ENCODE measurements at regions not wholly inside any gene's neighbourhood (a gene's known extent, or its start where the extent isn't known, plus 50 kb on each side); places are given as distances from the start of the nearest gene placed in this dataset.

GRCh38 chr18:28689588-28689987, 512.7 kb upstream of the CDH2 start:
- H3K9me3 Mint-ChIP-seq = peaks cover 2 to 27% (median 15%) of the 10 kb centered on the region in 8 donors
- no peaks in the 10 kb centered on the region for H3K36me3 Mint-ChIP-seq
- no peak for DNase-seq
- H3K27me3 ChIP-seq (ENCODE audit: insufficient read depth, low read length) = no peaks in the 10 kb centered on the region
- POLR2A ChIA-PET (ENCODE audit: partially characterized antibody) = no interaction called here
- no peak overlapping the region for H3K27ac ChIP-seq (ENCODE audit: low read depth, low read length)
- CTCF ChIA-PET (ENCODE audit: partially characterized antibody) = no interaction called here
- no peaks in the 10 kb centered on the region for H3K4me1 Mint-ChIP-seq
- intact Hi-C loops (cut with micrococcal nuclease) = no loop called here
- no peaks in the 10 kb centered on the region for H3K36me3 ChIP-seq (ENCODE audit: insufficient read depth, low read length)
- H3K4me3 ChIP-seq (ENCODE audit: low read length in 2 of 2) = no peak overlapping the region
- H3K9me3 ChIP-seq (ENCODE audit: control insufficient read depth in 1 of 2, low read length in 2 of 2) = no peaks in the 10 kb centered on the region
- H3K4me1 ChIP-seq (ENCODE audit: insufficient read depth, low read length) = no peaks in the 10 kb centered on the region
- no peak overlapping the region for H3K4me3 Mint-ChIP-seq
- no peak overlapping the region for H3K27ac Mint-ChIP-seq
- H3K27me3 Mint-ChIP-seq = no peaks in the 10 kb centered on the region

- Mint-ChIP-seq H3K4me3 (no peak overlapping the region), H3K27me3 (no peaks in the 10 kb centered on the region)
Observed at GRCh38 chr18:28684746-28685355, 507.9 kb upstream of the CDH2 start.

GRCh38 chr18:28682912-28683311, 506.0 kb upstream of the CDH2 start:
- Mint-ChIP-seq H3K36me3 (no peaks in the 10 kb centered on the region), H3K4me1 (no peaks in the 10 kb centered on the region), H3K9me3 (peaks cover 0 to 20% (median 8%) of the 10 kb centered on the region in 8 donors), H3K4me3 (no peak overlapping the region), H3K27ac (no peak overlapping the region), H3K27me3 (no peaks in the 10 kb centered on the region)
- DNase-seq = no peak
- Histone ChIP-seq H3K27ac (ENCODE audit: low read depth, low read length) (no peak overlapping the region), H3K36me3 (ENCODE audit: insufficient read depth, low read length) (no peaks in the 10 kb centered on the region), H3K9me3 (ENCODE audit: control insufficient read depth in 1 of 2, low read length in 2 of 2) (no peaks in the 10 kb centered on the region), H3K27me3 (ENCODE audit: insufficient read depth, low read length) (no peaks in the 10 kb centered on the region), H3K4me3 (ENCODE audit: low read length in 2 of 2) (no peak overlapping the region), H3K4me1 (ENCODE audit: insufficient read depth, low read length) (no peaks in the 10 kb centered on the region)
- ChIA-PET CTCF (ENCODE audit: partially characterized antibody) (no interaction called here), POLR2A (ENCODE audit: partially characterized antibody) (no interaction called here)
- intact Hi-C loops (cut with micrococcal nuclease) = no loop called here

More at GRCh38 chr18:28684746-28685355, 507.9 kb upstream of the CDH2 start:
- ChIA-PET CTCF (ENCODE audit: partially characterized antibody) (no interaction called here), POLR2A (ENCODE audit: partially characterized antibody) (no interaction called here)
- H3K36me3 ChIP-seq (ENCODE audit: insufficient read depth, low read length) = no peaks in the 10 kb centered on the region
- H3K4me3 ChIP-seq (ENCODE audit: low read length in 2 of 2) = no peak overlapping the region
- H3K27me3 ChIP-seq (ENCODE audit: insufficient read depth, low read length) = no peaks in the 10 kb centered on the region
- Mint-ChIP-seq H3K36me3 (no peaks in the 10 kb centered on the region), H3K9me3 (peaks cover 0 to 20% (median 6%) of the 10 kb centered on the region in 8 donors), H3K27ac (no peak overlapping the region), H3K4me1 (no peaks in the 10 kb centered on the region)
- intact Hi-C loops (cut with micrococcal nuclease) = no loop called here
- no peak for DNase-seq
- H3K27ac ChIP-seq (ENCODE audit: low read depth, low read length) = no peak overlapping the region
- H3K4me1 ChIP-seq (ENCODE audit: insufficient read depth, low read length) = no peaks in the 10 kb centered on the region
- H3K9me3 ChIP-seq (ENCODE audit: control insufficient read depth in 1 of 2, low read length in 2 of 2) = no peaks in the 10 kb centered on the region

GRCh38 chr18:28669165-28669564, 492.2 kb upstream of the CDH2 start:
- no peak for DNase-seq
- Mint-ChIP-seq H3K9me3 (peaks cover 6 to 50% (median 15%) of the 10 kb centered on the region in 8 donors), H3K27me3 (no peaks in the 10 kb centered on the region), H3K27ac (no peak overlapping the region), H3K4me3 (no peak overlapping the region), H3K4me1 (no peaks in the 10 kb centered on the region), H3K36me3 (no peaks in the 10 kb centered on the region)
- H3K27me3 ChIP-seq (ENCODE audit: insufficient read depth, low read length) = no peaks in the 10 kb centered on the region
- ChIA-PET CTCF (ENCODE audit: partially characterized antibody) (no interaction called here), POLR2A (ENCODE audit: partially characterized antibody) (no interaction called here)
- H3K4me1 ChIP-seq (ENCODE audit: insufficient read depth, low read length) = no peaks in the 10 kb centered on the region
- intact Hi-C loops (cut with micrococcal nuclease) = no loop called here
- peaks cover 0 to 7% of the 10 kb centered on the region in 2 donors for H3K9me3 ChIP-seq (ENCODE audit: control insufficient read depth in 1 of 2, low read length in 2 of 2)
- no peak overlapping the region for H3K27ac ChIP-seq (ENCODE audit: low read depth, low read length)
- no peaks in the 10 kb centered on the region for H3K36me3 ChIP-seq (ENCODE audit: insufficient read depth, low read length)
- H3K4me3 ChIP-seq (ENCODE audit: low read length in 2 of 2) = no peak overlapping the region

- DNase-seq = no peak
- Mint-ChIP-seq H3K4me3 (no peak overlapping the region), H3K27me3 (no peaks in the 10 kb centered on the region), H3K9me3 (peaks cover 6 to 33% (median 11%) of the 10 kb centered on the region in 8 donors), H3K27ac (no peak overlapping the region), H3K4me1 (no peaks in the 10 kb centered on the region), H3K36me3 (no peaks in the 10 kb centered on the region)
- no peak overlapping the region for H3K4me3 ChIP-seq (ENCODE audit: low read length in 2 of 2)
- intact Hi-C loops (cut with micrococcal nuclease) = no loop called here
- H3K9me3 ChIP-seq (ENCODE audit: control insufficient read depth in 1 of 2, low read length in 2 of 2) = peaks cover 0 to 7% of the 10 kb centered on the region in 2 donors
- no peaks in the 10 kb centered on the region for H3K27me3 ChIP-seq (ENCODE audit: insufficient read depth, low read length)
- H3K4me1 ChIP-seq (ENCODE audit: insufficient read depth, low read length) = no peaks in the 10 kb centered on the region
- ChIA-PET CTCF (ENCODE audit: partially characterized antibody) (no interaction called here), POLR2A (ENCODE audit: partially characterized antibody) (no interaction called here)
- no peak overlapping the region for H3K27ac ChIP-seq (ENCODE audit: low read depth, low read length)
- H3K36me3 ChIP-seq (ENCODE audit: insufficient read depth, low read length) = no peaks in the 10 kb centered on the region
Observed at GRCh38 chr18:28666216-28666615, 489.3 kb upstream of the CDH2 start.

GRCh38 chr18:28657961-28658360, 481.0 kb upstream of the CDH2 start:
- Mint-ChIP-seq H3K36me3 (no peaks in the 10 kb centered on the region), H3K4me1 (peaks cover 0 to 5% (median 0%) of the 10 kb centered on the region in 4 donors), H3K9me3 (peaks cover 8 to 30% (median 13%) of the 10 kb centered on the region in 8 donors), H3K27me3 (no peaks in the 10 kb centered on the region), H3K27ac (no peak overlapping the region), H3K4me3 (no peak overlapping the region)
- Histone ChIP-seq H3K4me1 (ENCODE audit: insufficient read depth, low read length) (no peaks in the 10 kb centered on the region), H3K27ac (ENCODE audit: low read depth, low read length) (no peak overlapping the region), H3K27me3 (ENCODE audit: insufficient read depth, low read length) (no peaks in the 10 kb centered on the region), H3K36me3 (ENCODE audit: insufficient read depth, low read length) (no peaks in the 10 kb centered on the region), H3K4me3 (ENCODE audit: low read length in 2 of 2) (no peak overlapping the region), H3K9me3 (ENCODE audit: control insufficient read depth in 1 of 2, low read length in 2 of 2) (peaks cover 0 to under 1% of the 10 kb centered on the region in 2 donors)
- ChIA-PET CTCF (ENCODE audit: partially characterized antibody) (interaction anchor here (0.6 kb wide), 1 partner anchor 111 kb away, joined by 3 read pairs; no protein-coding TSS in a partner anchor), POLR2A (ENCODE audit: partially characterized antibody) (no interaction called here)
- no peak for DNase-seq
- intact Hi-C loops (cut with micrococcal nuclease) = no loop called here

GRCh38 chr18:28652654-28653053, 475.7 kb upstream of the CDH2 start:
- H3K27ac Mint-ChIP-seq = no peak overlapping the region
- H3K27me3 ChIP-seq (ENCODE audit: insufficient read depth, low read length) = no peaks in the 10 kb centered on the region
- no peaks in the 10 kb centered on the region for H3K4me1 Mint-ChIP-seq
- peaks cover 2 to 35% (median 20%) of the 10 kb centered on the region in 8 donors for H3K9me3 Mint-ChIP-seq
- H3K4me1 ChIP-seq (ENCODE audit: insufficient read depth, low read length) = no peaks in the 10 kb centered on the region
- no peaks in the 10 kb centered on the region for H3K36me3 Mint-ChIP-seq
- no peak overlapping the region for H3K27ac ChIP-seq (ENCODE audit: low read depth, low read length)
- CTCF ChIA-PET (ENCODE audit: partially characterized antibody) = no interaction called here
- no peaks in the 10 kb centered on the region for H3K36me3 ChIP-seq (ENCODE audit: insufficient read depth, low read length)
- H3K27me3 Mint-ChIP-seq = no peaks in the 10 kb centered on the region
- H3K4me3 ChIP-seq (ENCODE audit: low read length in 2 of 2) = no peak overlapping the region
- intact Hi-C loops (cut with micrococcal nuclease) = no loop called here
- DNase-seq = no peak
- peaks cover 0 to 13% of the 10 kb centered on the region in 2 donors for H3K9me3 ChIP-seq (ENCODE audit: control insufficient read depth in 1 of 2, low read length in 2 of 2)
- no peak overlapping the region for H3K4me3 Mint-ChIP-seq
- POLR2A ChIA-PET (ENCODE audit: partially characterized antibody) = no interaction called here

All from CD4-positive, alpha-beta memory T cell (primary cell).